Right forelimb (tissue), 1 donor: ENCODE measurements at regions not wholly inside any gene's neighbourhood (a gene's known extent, or its start where the extent isn't known, plus 50 kb on each side); places are given as distances from the start of the nearest gene placed in this dataset.
"Not testable (repeated sequence)": the region's sequence is repeated elsewhere in the genome, so short reads cannot be mapped to it uniquely, and the experiment has no call there.

ENCODE experiments used
- DNase-seq: peaks from one replicate; pipeline ENCODE4 v3.0.0-alpha.2; 2018

- DNase-seq = no peak
Measured at GRCh38 chr4:110850461-110851442, 227.9 kb upstream of the PITX2 start.

DNA sequence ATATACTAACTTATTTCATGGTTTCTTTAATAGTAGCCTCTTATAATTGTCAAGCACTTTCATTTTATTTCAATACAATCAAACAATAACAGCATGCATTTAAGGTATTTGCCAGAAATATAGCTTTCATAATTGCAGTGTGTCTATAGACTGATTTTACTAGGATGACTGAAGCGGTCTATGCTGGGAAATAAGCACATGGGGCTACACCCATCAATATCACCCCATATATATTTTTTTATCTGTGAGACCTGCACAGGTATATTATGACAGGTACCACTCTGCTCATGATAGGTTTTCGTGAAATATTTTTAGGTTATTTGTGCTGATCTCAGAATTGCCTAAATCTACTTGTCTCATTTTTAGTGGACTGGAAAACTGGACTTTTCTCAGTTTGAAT, 229.1 kb upstream of the PITX2 start:
- DNase-seq = no peak

- DNase-seq = no peak
Measured at GRCh38 chr4:110852793-110853192, 229.9 kb upstream of the PITX2 start.

DNA sequence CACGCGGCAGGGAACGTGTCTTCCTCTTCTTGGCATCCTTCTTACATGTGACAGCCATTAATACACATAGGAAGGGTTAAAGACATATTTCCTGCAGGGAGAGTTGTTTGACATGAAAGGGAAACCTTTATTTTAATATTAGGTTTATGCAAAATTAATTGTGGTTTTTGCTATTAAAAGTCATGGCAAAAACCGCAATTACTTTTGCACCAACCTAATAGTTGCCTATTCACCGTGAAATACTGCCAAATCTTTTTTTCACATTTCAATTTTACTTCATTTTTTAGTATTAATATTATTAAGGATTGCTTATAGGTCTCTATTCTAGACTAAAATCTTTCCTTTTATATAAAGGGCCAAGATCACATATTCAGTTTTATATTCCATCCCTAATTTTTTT, 230.4 kb upstream of the PITX2 start:
- DNase-seq = no peak

- DNase-seq = no peak
Measured at GRCh38 chr4:110854021-110854678, 231.3 kb upstream of the PITX2 start.

DNA sequence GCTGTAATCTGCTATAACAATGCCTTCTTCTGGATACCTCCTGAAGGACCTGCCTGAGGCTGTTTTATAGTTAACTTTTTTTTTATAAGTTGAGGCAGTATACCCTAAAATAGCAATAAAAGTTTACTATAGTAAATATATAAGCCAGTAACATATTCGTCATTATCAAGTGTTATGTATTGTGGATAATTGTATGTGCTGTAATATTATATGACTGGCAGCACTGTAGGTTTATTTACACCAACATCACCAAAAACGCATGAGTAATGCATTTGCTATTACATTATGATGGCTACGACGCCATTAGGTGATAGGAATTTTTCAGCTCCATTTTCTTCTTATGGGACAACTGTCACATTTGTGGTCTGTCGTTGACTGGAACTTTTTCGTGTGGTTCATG, 237.2 kb upstream of the PITX2 start:
- DNase-seq = no peak

DNA sequence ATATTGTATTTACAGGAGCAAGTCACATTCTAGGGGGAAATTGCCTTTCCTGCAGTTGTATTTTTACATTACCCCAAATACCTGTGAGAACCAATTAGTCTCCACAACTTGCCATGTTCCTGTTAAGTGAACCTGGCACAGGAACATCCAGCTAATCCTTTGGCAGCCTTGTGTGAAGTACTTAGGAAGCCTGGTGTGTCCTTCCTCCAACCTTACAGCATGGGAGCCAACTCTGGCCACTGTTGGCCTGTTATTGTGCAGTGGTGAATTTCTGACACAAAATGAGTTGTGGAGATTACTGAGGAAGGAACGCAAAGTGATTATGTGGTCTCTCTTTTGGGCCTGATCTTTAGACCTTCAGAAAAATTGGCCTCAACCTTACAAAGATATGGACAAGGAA, 238.0 kb upstream of the PITX2 start:
- DNase-seq = no peak

DNA sequence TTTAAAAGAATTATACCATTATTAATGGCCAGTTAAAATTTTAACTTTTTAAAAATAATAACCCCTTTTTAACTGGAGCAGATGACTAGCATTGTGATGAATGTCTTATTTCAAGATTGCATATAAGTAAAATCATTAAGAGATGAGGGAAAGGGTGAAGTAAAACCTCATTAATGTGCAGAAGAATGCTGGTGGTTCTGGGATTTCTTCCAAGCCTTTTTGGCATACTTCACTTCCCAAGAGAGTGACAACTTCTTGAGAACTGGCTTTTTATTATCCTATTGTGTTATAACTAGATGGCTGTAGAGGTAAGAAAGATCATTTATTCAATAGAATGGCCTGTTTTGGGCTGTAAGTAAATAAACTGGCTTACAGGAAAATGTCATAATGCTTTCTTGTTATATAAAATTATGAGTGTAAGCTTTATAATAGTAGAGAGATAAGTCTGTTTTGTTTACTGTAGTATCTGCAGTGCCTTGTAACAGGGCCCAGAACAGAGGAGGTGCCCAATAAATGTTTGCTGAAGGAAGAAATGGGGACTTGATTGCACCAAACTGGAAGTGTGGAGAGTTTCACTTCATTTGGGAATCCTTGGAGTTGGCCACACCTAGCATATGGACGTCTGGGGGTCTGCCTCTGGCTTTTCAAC, 242.9 kb upstream of the PITX2 start:
- no peak for DNase-seq

DNA sequence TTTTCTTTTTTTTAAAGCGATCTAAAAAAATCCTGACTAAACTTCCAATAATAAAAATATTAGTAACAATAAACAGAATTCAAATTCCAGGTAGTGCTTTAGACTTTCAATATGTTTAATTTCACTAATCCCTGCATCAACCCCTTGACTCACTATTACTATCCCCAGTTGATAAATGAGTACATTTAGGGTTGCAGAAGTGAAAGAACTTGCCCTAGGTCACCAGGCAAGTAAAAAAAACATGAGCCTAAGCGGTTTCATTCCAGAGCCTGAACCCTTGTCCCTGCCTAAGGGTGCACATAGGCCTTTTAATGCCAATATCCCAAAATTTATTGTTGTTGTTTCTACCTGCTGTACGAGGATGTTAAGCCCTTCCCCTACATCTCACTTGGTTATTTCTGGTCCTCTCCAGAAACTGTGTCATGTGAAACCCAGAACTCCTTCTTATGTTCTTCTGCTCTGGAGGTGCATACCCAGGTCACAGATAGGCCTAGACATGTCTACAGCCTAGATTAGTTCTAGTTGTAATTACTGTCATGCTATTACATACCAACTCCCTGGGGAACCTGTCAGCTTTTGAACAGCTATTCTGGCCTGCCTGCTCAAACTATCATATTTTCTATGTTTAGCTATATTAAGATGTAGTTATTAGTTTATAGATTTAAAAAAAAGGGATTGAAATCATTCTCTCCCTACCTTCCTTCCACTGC, 244.5 kb upstream of the PITX2 start:
- DNase-seq = no peak

- no peak for DNase-seq
Measured at GRCh38 chr4:110867981-110868720, 245.3 kb upstream of the PITX2 start.

DNA sequence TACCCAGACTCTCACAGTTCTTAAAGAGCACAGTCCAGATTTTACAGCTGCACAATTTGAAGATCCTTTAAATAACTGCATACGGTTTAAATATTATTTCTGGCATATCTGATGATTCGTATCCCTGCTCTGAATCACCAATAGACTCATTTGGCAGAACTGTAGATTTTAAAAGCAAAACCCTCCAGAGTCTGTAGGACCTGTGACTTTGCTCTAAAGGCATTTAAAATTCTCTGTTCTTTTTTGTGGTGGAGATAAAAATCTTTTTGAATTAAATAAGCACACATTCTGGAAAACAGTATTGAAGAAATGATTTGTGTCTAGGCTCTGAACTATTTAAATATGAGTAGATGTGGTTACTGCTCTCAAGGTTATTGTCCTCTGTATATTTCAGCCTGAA, 246.2 kb upstream of the PITX2 start:
- no peak for DNase-seq

DNA sequence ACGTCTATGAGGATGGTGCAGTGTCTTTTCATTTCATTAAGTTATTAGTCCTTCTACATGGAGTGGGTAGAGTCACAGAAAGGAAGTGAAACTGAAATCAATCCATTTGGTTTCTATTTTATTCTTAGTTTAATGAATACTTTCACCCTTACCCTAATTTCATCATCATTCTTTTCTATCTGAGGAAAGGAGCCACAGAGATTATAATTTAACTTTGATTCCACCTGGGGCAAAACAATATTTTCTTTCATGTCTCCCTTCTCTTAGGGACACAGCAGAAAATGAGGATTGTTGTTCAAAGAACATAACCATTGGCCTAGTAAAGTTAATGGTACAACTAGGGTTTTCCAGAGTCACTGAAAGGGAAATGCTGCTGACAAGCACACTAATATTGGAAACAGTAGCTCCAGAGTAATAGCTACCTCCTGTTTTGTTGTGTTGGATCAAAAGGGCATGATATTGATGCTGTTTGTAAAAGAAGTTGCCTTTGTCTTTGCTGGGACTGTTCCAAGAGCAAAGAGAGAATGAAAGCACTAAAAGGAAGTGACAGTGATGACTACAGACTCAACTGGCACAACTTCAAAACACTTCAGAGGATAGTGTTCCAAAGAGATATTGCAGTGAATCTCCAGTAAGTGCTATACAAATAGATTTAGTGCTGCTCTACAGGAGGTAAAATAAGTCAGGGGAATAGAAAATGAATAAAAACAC, 247.1 kb upstream of the PITX2 start:
- no peak for DNase-seq

DNA sequence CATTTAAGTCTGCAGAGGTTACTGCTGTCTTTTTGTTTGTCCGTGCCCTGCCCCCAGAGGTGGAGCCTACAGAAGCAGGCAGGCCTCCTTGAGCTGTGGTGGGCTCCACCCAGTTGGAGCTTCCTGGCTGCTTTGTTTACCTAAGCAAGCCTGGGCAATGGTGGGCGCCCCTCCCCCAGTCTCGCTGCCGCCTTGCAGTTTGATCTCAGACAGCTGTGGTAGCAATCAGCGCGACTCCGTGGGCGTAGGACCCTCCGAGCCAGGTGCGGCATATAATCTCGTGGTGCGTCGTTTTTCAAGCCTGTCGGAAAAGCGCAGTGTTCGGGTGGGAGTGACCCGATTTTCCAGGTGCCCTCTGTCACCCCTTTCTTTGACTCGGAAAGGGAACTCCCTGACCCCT, 253.3 kb upstream of the PITX2 start:
- DNase-seq = not testable (repeated sequence)

GRCh38 chr4:110876866-110877265, 254.0 kb upstream of the PITX2 start:
- DNase-seq = no peak

GRCh38 chr4:110877778-110878370, 255.0 kb upstream of the PITX2 start:
- DNase-seq = no peak

DNA sequence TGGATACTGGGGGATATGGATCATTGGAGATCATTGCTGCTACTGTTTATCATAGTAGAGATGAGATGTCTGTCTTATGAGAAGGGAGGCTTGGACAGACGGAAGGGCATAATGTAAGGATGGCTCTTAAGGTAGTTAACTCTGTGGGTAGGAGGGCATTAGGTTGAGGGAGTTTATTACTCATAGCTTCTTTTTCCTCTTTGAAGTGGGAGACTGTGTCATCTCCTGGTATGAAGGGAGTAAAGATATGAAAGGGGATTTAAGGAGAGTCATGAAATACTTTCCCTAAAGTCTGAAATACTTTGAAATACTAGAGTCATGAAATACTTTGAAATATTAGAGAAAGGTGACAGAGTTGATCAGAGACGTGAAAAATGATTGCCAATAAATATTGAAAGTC, 255.5 kb upstream of the PITX2 start:
- DNase-seq = no peak

DNA sequence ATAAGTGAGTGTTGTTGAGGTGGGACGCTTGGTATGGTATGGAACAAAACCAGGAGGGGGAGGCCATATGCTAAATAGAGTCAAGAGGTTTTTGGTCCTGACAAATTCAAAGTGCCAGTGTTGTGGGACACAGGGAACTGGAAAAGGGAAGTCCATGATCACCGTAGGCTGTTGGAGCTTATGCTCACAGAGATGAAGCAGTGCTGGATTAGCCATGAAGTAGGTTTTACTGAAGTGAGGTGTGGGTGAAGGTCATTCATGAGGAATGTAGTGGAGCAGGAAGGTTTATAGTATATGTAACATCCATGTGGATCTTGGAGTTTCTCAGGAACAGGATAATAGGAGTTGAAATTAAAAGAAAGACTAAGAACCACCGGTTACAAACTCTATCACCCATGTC, 256.1 kb upstream of the PITX2 start:
- DNase-seq = no peak

DNA sequence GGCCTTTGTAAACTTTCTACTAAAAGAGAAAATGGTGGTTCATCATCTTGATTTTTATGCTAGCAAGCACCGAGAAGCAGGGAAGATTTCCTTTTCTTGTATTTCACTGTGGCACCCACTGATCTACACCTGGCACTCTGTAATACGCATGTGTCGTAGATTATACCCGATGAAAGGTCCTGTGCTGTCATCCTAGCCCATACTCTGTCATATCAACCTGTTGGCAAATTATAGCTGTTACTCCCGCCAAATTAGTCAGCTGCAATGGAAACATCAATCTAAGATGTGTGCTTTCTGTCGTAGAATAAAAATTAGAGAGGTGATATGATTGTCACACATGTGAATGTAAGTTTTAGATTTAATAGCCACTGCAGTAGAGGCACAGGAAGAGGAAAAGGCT, 263.4 kb upstream of the PITX2 start:
- no peak for DNase-seq

- no peak for DNase-seq
Measured at GRCh38 chr4:110886856-110887255, 264.0 kb upstream of the PITX2 start.

DNA sequence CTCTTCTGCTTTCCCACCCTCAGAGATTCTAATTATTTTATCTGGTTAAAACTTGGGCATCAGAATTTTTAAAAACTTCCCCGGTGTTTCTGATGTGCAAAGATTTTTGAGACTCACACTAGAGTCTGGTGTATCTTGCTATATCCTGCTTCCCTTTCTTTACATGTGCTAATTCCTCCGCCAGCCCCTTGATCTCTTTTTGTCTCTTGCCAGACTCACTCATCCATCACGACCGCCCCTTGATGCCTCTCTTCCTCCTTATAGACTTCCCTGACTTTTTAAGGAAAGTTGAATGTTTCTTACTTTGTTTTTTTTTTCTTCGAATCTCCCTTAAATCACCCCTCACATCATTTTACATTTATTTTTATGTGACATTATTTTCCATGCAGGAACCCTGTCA, 274.9 kb upstream of the PITX2 start:
- DNase-seq = no peak

GRCh38 chr4:110898290-110898689, 275.4 kb upstream of the PITX2 start:
- no peak for DNase-seq
